Stimulated activated CD8-positive, alpha-beta memory T cell treated with anti-CD3 and anti-CD28 coated beads, Interleukin-15, amount 100 ng/mL, for 48 hours (primary cell): ENCODE measurements at regions not wholly inside any gene's neighbourhood (a gene's known extent, or its start where the extent isn't known, plus 50 kb on each side); places are given as distances from the start of the nearest gene placed in this dataset.

ENCODE experiments used
- DNase-seq, 2 donors: peaks; one replicate each; pipeline ENCODE4 v3.0.0-alpha.2; 2020; ENCODE audit warnings: low read depth in 2 of 2

DNA sequence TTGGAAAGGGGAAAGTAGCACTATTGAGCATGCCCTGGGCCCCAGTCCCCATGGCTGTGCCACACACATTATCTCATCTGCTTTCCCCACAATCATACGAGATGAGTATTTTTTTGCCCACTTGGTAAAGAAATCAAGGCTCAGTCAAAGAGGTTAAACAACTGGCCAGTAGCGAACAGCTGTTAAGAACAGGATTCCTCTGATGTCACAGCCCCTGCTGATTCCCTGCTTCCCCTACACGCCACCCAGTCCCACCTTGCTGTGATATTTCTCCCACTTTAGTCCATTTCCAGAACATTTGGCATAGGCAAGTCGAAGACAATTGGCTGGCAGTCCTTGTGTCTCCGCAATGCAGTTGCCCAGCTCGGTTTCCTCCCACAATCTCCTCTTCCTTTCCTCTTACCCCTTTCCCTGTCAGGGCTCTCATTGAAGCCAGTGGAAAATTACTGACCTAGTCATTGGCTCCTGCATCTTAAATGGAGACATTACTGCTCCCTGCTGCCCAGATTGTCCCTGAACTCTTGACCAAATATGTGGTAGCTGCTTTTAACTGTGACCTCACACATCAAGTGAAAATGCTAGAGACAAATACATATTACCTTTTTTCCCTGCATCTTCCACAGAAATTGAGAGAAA is 56.5 kb upstream of the EEPD1 start:
- DNase-seq: no peak

DNA sequence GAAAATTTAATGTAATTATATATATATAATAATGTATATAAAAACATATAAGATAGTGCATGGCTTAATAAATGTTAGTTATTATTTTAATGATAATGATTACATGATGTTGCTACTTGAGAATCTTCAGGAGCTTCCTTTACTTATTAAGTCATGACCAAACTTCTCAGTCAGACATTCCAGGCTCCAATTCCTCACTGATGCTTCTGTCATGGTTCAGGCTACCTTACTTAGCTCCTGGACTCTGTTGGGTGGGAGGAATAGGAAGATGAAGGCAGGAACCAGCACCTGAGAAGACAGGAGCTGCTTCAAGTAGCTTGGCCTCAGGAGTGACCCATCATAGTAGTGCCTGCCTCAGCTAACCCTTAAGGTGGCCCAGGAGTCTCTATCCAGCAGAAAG is 55.0 kb upstream of the EEPD1 start:
- DNase-seq: no peak

DNA sequence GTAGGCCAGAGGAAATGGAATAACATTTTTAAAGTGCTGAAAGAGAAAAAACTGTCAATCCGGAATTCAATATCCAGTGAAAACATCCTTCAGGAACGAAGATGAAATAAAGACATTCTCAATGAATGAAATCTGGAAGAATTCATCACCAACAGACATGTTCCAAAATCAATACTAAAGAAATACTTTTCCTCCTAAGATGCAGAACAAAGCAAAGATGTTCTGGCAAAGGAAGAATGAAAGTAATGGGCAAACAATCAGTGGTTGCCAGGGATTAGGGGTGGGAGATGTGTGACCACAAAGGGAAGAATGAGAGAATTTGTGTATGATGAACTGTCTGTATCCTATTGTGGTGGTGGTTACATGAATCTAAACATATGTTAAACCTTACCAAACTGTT is 52.8 kb upstream of the EEPD1 start:
- DNase-seq: no peak

DNA sequence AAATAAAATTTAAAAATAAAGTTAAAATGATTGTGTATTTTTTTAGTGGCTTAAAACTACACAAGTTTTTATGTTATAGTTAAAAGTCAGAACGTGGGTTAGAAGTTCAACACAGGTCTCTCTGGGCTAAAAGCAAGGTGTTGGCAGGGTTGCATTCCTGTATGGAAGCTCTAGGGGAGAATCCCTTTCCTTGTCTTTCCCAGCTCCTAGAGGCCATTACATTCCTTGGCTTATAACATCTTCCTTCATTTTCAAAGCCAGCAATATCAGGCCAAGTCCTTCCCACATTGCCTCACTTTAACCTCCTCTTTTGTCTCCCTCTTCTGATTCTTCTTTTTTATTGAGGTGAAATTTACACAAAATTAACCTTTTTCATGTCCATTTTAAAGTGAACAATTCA is 52.4 kb upstream of the EEPD1 start:
- no peak for DNase-seq
